Panc1 (cell line): ENCODE measurements at regions not wholly inside any gene's neighbourhood (a gene's known extent, or its start where the extent isn't known, plus 50 kb on each side); places are given as distances from the start of the nearest gene placed in this dataset.

Source experiments
- ATAC-seq: fragments of 200-7000 bp; cut with Tn5 transposase; 2 replicates; pipeline ENCODE4 v1.9.1; 2020; ENCODE audit warnings: mild to moderate bottlenecking, moderate library complexity
- BruUV-seq: library from RNA; stranded (reverse); fragments of 400-500 nt; replicated peaks from 2 replicates; lab custom pipeline; 2021; lab: Mats Ljungman, UMichigan
- CTCF ChIA-PET: fragments of 300-600 bp; sonication (Branson Sonifier 250); formaldehyde crosslinking; loops from one replicate; lab custom pipeline; 2022; ENCODE audit warnings: antibody characterized with exemption; lab: Charles Lee
- POLR2A ChIA-PET: fragments of 300-600 bp; sonication (Branson Sonifier 250); formaldehyde crosslinking; loops from one replicate; lab custom pipeline; 2022; ENCODE audit warnings: antibody characterized with exemption; lab: Charles Lee
- DNase-seq: peaks from one replicate; pipeline ENCODE4 v3.0.0-alpha.2; 2010; ENCODE audit warnings: low read depth, low spot score
- H3K27ac ChIP-seq: 2 replicates; pipeline ENCODE4 v1.5.1; 2011; ENCODE audit warnings: mild to moderate bottlenecking, low read length, inconsistent platforms
- H3K27me3 ChIP-seq: fragments of 200-500 bp; sonication (Bioruptor generic); 2 replicates; pipeline ENCODE4 v1.6.0; 2014; ENCODE audit warnings: low read length, inconsistent platforms; ENCODE audit not compliant: control insufficient read depth, insufficient read depth
- H3K36me3 ChIP-seq: fragments of 200-500 bp; sonication (Bioruptor generic); 2 replicates; pipeline ENCODE4 v1.5.1; 2014; ENCODE audit warnings: inconsistent platforms, mild to moderate bottlenecking, low read length, moderate library complexity; ENCODE audit not compliant: control insufficient read depth, insufficient read depth
- H3K4me1 ChIP-seq: 2 replicates; pipeline ENCODE4 v1.5.1; 2011; ENCODE audit warnings: inconsistent platforms, mild to moderate bottlenecking, low read length, moderate library complexity; ENCODE audit not compliant: control insufficient read depth, insufficient read depth
- H3K4me3 ChIP-seq, 2 experiments: 2 replicates each; pipeline ENCODE4 v1.5.1; 2011 to 2012; ENCODE audit warnings: low read depth in 2 of 2, low read length in 2 of 2, mild to moderate bottlenecking in 2 of 2, inconsistent platforms in 1 of 2, moderate library complexity in 1 of 2
- H3K9me3 ChIP-seq: fragments of 200-500 bp; sonication (Bioruptor generic); 2 replicates; pipeline ENCODE4 v1.5.1; 2014; ENCODE audit warnings: low read depth, mild to moderate bottlenecking, inconsistent platforms, low read length, moderate library complexity; ENCODE audit not compliant: control insufficient read depth, insufficient read depth
- CTCF ChIP-seq: fragments of 450-650 bp; IDR thresholded peaks from 2 replicates; pipeline ENCODE4 v1.5.1; 2017; ENCODE audit warnings: mild to moderate bottlenecking
- POLR2AphosphoS5 ChIP-seq: IDR thresholded peaks from 2 replicates; pipeline ENCODE4 v1.6.1; 2012; ENCODE audit warnings: mild to moderate bottlenecking, low read depth, low read length, moderate library complexity
- REST ChIP-seq, 2 experiments: IDR thresholded peaks; 2 replicates each; pipeline ENCODE4 v1.6.1; 2011 to 2012; ENCODE audit warnings: low read depth in 2 of 2, control low read depth in 1 of 2, low read length in 1 of 2, mild to moderate bottlenecking in 1 of 2, moderate library complexity in 1 of 2; ENCODE audit not compliant: insufficient read depth in 1 of 2
- SIN3A ChIP-seq: IDR thresholded peaks from 2 replicates; pipeline ENCODE4 v1.6.1; 2012; ENCODE audit warnings: low read depth, mild to moderate bottlenecking, low read length, moderate library complexity, borderline replicate concordance; ENCODE audit not compliant: insufficient read depth
- TCF7L2 ChIP-seq: IDR thresholded peaks from 2 replicates; pipeline ENCODE4 v1.6.1; 2011; ENCODE audit warnings: mild to moderate bottlenecking, low read depth, low read length, inconsistent platforms
- in situ Hi-C: cut with HindIII; loops from 2 replicates; pipeline ENCODE4 v1.10.0; 2016; ENCODE audit warnings: low sequenced_read_pairs, low pct_unique_long_range_greater_than_20kb
- intact Hi-C: fragments of 100-400 bp; cut with micrococcal nuclease; formaldehyde crosslinking; loops from one replicate; pipeline ENCODE4 v1.10.0; 2022; ENCODE audit not compliant: unreplicated experiment

- DNase-seq: no peak
- no peak for TF ChIP-seq REST (IDR thresholded peaks at IDR 0.05; ENCODE audit: insufficient read depth in 1 of 2, low read depth in 2 of 2, low read length in 1 of 2)
- ChIA-PET CTCF (no interaction called here), POLR2A (no interaction called here)
- Histone ChIP-seq H3K27me3 (no peaks in the 10 kb centered on the region), H3K27ac (no peak overlapping the region), H3K36me3 (no peaks in the 10 kb centered on the region), H3K4me3 (no peak overlapping the region), H3K9me3 (no peaks in the 10 kb centered on the region), H3K4me1 (no peaks in the 10 kb centered on the region)
- no peak for ATAC-seq
- intact Hi-C loops (no loop called here), in situ Hi-C loops (no loop called here)
- BruUV-seq: no TSS peak
Observed at GRCh38 chr16:72552654-72553053, 380.7 kb upstream of the PMFBP1 start.

- ATAC-seq: no peak
- DNase-seq: no peak
- BruUV-seq: no TSS peak
Observed at GRCh38 chr16:72551649-72552048, 379.7 kb upstream of the PMFBP1 start.

More at GRCh38 chr16:72551649-72552048, 379.7 kb upstream of the PMFBP1 start:
- intact Hi-C loops (no loop called here), in situ Hi-C loops (no loop called here)
- CTCF ChIA-PET: no interaction called here
- Histone ChIP-seq H3K9me3 (no peaks in the 10 kb centered on the region), H3K4me1 (no peaks in the 10 kb centered on the region), H3K4me3 (no peak overlapping the region), H3K36me3 (no peaks in the 10 kb centered on the region), H3K27ac (no peak overlapping the region), H3K27me3 (no peaks in the 10 kb centered on the region)
- POLR2A ChIA-PET: no interaction called here
- TF ChIP-seq SIN3A (no peak), POLR2AphosphoS5 (no peak), REST (IDR thresholded peaks at IDR 0.05; ENCODE audit: insufficient read depth in 1 of 2, low read depth in 2 of 2, low read length in 1 of 2) (no peak), CTCF (no peak), TCF7L2 (no peak)
